Activated naive CD4-positive, alpha-beta T cell treated with anti-CD3 and anti-CD28 coated beads, Interleukin-2, amount 50 U/mL, for 24 hours (primary cell): ENCODE measurements at regions not wholly inside any gene's neighbourhood (a gene's known extent, or its start where the extent isn't known, plus 50 kb on each side); places are given as distances from the start of the nearest gene placed in this dataset.
"Not testable (repeated sequence)": the region's sequence is repeated elsewhere in the genome, so short reads cannot be mapped to it uniquely, and the experiment has no call there.

Experiments used
- H3K27ac Mint-ChIP-seq: one replicate; pipeline ENCODE4 v1.8.0; 2021; ENCODE audit warnings: mild to moderate bottlenecking, mixed read lengths
- H3K27me3 Mint-ChIP-seq: one replicate; pipeline ENCODE4 v1.8.0; 2021; ENCODE audit warnings: mixed read lengths
- H3K36me3 Mint-ChIP-seq: one replicate; pipeline ENCODE4 v1.8.0; 2021; ENCODE audit warnings: mixed read lengths
- H3K4me1 Mint-ChIP-seq: one replicate; pipeline ENCODE4 v1.8.0; 2021; ENCODE audit warnings: mixed read lengths
- H3K4me3 Mint-ChIP-seq: one replicate; pipeline ENCODE4 v1.8.0; 2021; ENCODE audit warnings: mild to moderate bottlenecking, mixed read lengths
- H3K9me3 Mint-ChIP-seq: one replicate; pipeline ENCODE4 v1.8.0; 2021; ENCODE audit warnings: mixed read lengths

GRCh38 chr1:60709426-60709825 lies 372.9 kb upstream of the NFIA start:
- Mint-ChIP-seq H3K4me1 (no peaks in the 10 kb centered on the region), H3K27me3 (peaks cover 7% of the 10 kb centered on the region), H3K36me3 (no peaks in the 10 kb centered on the region), H3K4me3 (no peak overlapping the region), H3K27ac (no peak overlapping the region), H3K9me3 (peaks cover 14% of the 10 kb centered on the region)

- peaks cover 10% of the 10 kb centered on the region for H3K27me3 Mint-ChIP-seq
- no peak overlapping the region for H3K4me3 Mint-ChIP-seq
- no peaks in the 10 kb centered on the region for H3K4me1 Mint-ChIP-seq
- H3K27ac Mint-ChIP-seq: no peak overlapping the region
- H3K36me3 Mint-ChIP-seq: no peaks in the 10 kb centered on the region
- H3K9me3 Mint-ChIP-seq: no peaks in the 10 kb centered on the region
Observed at GRCh38 chr1:60705026-60705425, 377.3 kb upstream of the NFIA start.

GRCh38 chr1:60703155-60703554 lies 379.2 kb upstream of the NFIA start:
- H3K36me3 Mint-ChIP-seq: no peaks in the 10 kb centered on the region
- H3K27ac Mint-ChIP-seq: no peak overlapping the region
- H3K4me1 Mint-ChIP-seq: no peaks in the 10 kb centered on the region
- peaks cover 7% of the 10 kb centered on the region for H3K27me3 Mint-ChIP-seq
- no peak overlapping the region for H3K4me3 Mint-ChIP-seq
- no peaks in the 10 kb centered on the region for H3K9me3 Mint-ChIP-seq

GRCh38 chr1:60699325-60699724 lies 383.0 kb upstream of the NFIA start:
- Mint-ChIP-seq H3K27me3 (peaks cover 4% of the 10 kb centered on the region), H3K4me1 (no peaks in the 10 kb centered on the region), H3K9me3 (no peaks in the 10 kb centered on the region), H3K36me3 (no peaks in the 10 kb centered on the region), H3K27ac (no peak overlapping the region), H3K4me3 (no peak overlapping the region)

GRCh38 chr1:60697204-60697994 lies 385.0 kb upstream of the NFIA start:
- Mint-ChIP-seq H3K27ac (no peak overlapping the region), H3K4me3 (no peak overlapping the region), H3K36me3 (no peaks in the 10 kb centered on the region), H3K27me3 (peaks cover 2% of the 10 kb centered on the region), H3K9me3 (no peaks in the 10 kb centered on the region), H3K4me1 (no peaks in the 10 kb centered on the region)

GRCh38 chr1:60696512-60696911 lies 385.8 kb upstream of the NFIA start:
- H3K4me1 Mint-ChIP-seq: no peaks in the 10 kb centered on the region
- H3K27me3 Mint-ChIP-seq: peaks cover 2% of the 10 kb centered on the region
- H3K27ac Mint-ChIP-seq: no peak overlapping the region
- no peaks in the 10 kb centered on the region for H3K36me3 Mint-ChIP-seq
- H3K9me3 Mint-ChIP-seq: no peaks in the 10 kb centered on the region
- no peak overlapping the region for H3K4me3 Mint-ChIP-seq

GRCh38 chr1:60695716-60696171 lies 386.6 kb upstream of the NFIA start:
- H3K36me3 Mint-ChIP-seq: no peaks in the 10 kb centered on the region
- H3K27me3 Mint-ChIP-seq: peaks cover 2% of the 10 kb centered on the region
- no peaks in the 10 kb centered on the region for H3K4me1 Mint-ChIP-seq
- no peak overlapping the region for H3K4me3 Mint-ChIP-seq
- H3K27ac Mint-ChIP-seq: no peak overlapping the region
- H3K9me3 Mint-ChIP-seq: peaks cover 4% of the 10 kb centered on the region

- Mint-ChIP-seq H3K27ac (no peak overlapping the region), H3K4me1 (no peaks in the 10 kb centered on the region), H3K36me3 (no peaks in the 10 kb centered on the region), H3K9me3 (peaks cover 4% of the 10 kb centered on the region), H3K27me3 (peaks cover 2% of the 10 kb centered on the region), H3K4me3 (no peak overlapping the region)
Observed at GRCh38 chr1:60694980-60695379, 387.4 kb upstream of the NFIA start.

- no peaks in the 10 kb centered on the region for H3K4me1 Mint-ChIP-seq
- no peak overlapping the region for H3K4me3 Mint-ChIP-seq
- H3K9me3 Mint-ChIP-seq: peaks cover 8% of the 10 kb centered on the region
- H3K27ac Mint-ChIP-seq: no peak overlapping the region
- H3K36me3 Mint-ChIP-seq: no peaks in the 10 kb centered on the region
- peaks cover 2% of the 10 kb centered on the region for H3K27me3 Mint-ChIP-seq
Observed at GRCh38 chr1:60692031-60692430, 390.3 kb upstream of the NFIA start.

GRCh38 chr1:60688221-60688620 lies 394.1 kb upstream of the NFIA start:
- not testable (repeated sequence) for H3K4me3 Mint-ChIP-seq, H3K27ac Mint-ChIP-seq, H3K9me3 Mint-ChIP-seq, H3K27me3 Mint-ChIP-seq, H3K4me1 Mint-ChIP-seq, H3K36me3 Mint-ChIP-seq

- Mint-ChIP-seq H3K27ac (no peak overlapping the region), H3K36me3 (no peaks in the 10 kb centered on the region), H3K4me3 (no peak overlapping the region), H3K27me3 (no peaks in the 10 kb centered on the region), H3K4me1 (no peaks in the 10 kb centered on the region), H3K9me3 (no peaks in the 10 kb centered on the region)
Observed at GRCh38 chr1:60681095-60681860, 401.1 kb upstream of the NFIA start.

- Mint-ChIP-seq H3K4me3 (no peak overlapping the region), H3K27me3 (no peaks in the 10 kb centered on the region), H3K4me1 (no peaks in the 10 kb centered on the region), H3K36me3 (no peaks in the 10 kb centered on the region), H3K27ac (no peak overlapping the region), H3K9me3 (no peaks in the 10 kb centered on the region)
Observed at GRCh38 chr1:60679524-60680375, 402.6 kb upstream of the NFIA start.

GRCh38 chr1:60678802-60679201 lies 403.6 kb upstream of the NFIA start:
- H3K4me1 Mint-ChIP-seq: no peaks in the 10 kb centered on the region
- no peaks in the 10 kb centered on the region for H3K9me3 Mint-ChIP-seq
- no peak overlapping the region for H3K4me3 Mint-ChIP-seq
- no peaks in the 10 kb centered on the region for H3K27me3 Mint-ChIP-seq
- H3K27ac Mint-ChIP-seq: no peak overlapping the region
- no peaks in the 10 kb centered on the region for H3K36me3 Mint-ChIP-seq

GRCh38 chr1:60678391-60678790 lies 404.0 kb upstream of the NFIA start:
- Mint-ChIP-seq H3K27ac (no peak overlapping the region), H3K9me3 (no peaks in the 10 kb centered on the region), H3K4me3 (no peak overlapping the region), H3K27me3 (no peaks in the 10 kb centered on the region), H3K4me1 (no peaks in the 10 kb centered on the region), H3K36me3 (no peaks in the 10 kb centered on the region)

GRCh38 chr1:60672449-60672848 lies 409.9 kb upstream of the NFIA start:
- Mint-ChIP-seq H3K36me3 (no peaks in the 10 kb centered on the region), H3K4me3 (no peak overlapping the region), H3K27ac (no peak overlapping the region), H3K27me3 (peaks cover 3% of the 10 kb centered on the region), H3K4me1 (no peaks in the 10 kb centered on the region), H3K9me3 (no peaks in the 10 kb centered on the region)

GRCh38 chr1:60670302-60670701 lies 412.1 kb upstream of the NFIA start:
- Mint-ChIP-seq H3K4me3 (no peak overlapping the region), H3K27ac (no peak overlapping the region), H3K4me1 (no peaks in the 10 kb centered on the region), H3K36me3 (no peaks in the 10 kb centered on the region), H3K27me3 (peaks cover 3% of the 10 kb centered on the region), H3K9me3 (no peaks in the 10 kb centered on the region)
